Naive thymus-derived CD4-positive, alpha-beta T cell (primary cell): ENCODE measurements at regions not wholly inside any gene's neighbourhood (a gene's known extent, or its start where the extent isn't known, plus 50 kb on each side); places are given as distances from the start of the nearest gene placed in this dataset.
"Not testable (repeated sequence)": the region's sequence is repeated elsewhere in the genome, so short reads cannot be mapped to it uniquely, and the experiment has no call there.

Source experiments
- ATAC-seq: fragments of 150-1000 bp; cut with Tn5 transposase; 2 replicates; pipeline ENCODE4 v1.10.0; 2021; ENCODE audit warnings: mild to moderate bottlenecking, moderate library complexity
- CTCF ChIA-PET: fragments of 350-600 bp; sonication (Branson Sonifier 250); formaldehyde crosslinking; loops from one replicate; lab custom pipeline; 2021; ENCODE audit warnings: antibody characterized with exemption; lab: Charles Lee
- POLR2A ChIA-PET: fragments of 350-600 bp; sonication (Branson Sonifier 250); formaldehyde crosslinking; loops from one replicate; lab custom pipeline; 2021; ENCODE audit warnings: antibody characterized with exemption, inconsistent platforms; lab: Charles Lee
- DNase-seq, 9 donors: peaks; one replicate each; pipeline versions ENCODE4 v3.0.0 to v3.0.0-alpha.2; 2020 to 2022; ENCODE audit warnings: mixed read lengths in 1 of 9
- H3K27ac ChIP-seq: one replicate; pipeline ENCODE4 v1.7.0; 2013; ENCODE audit warnings: mild to moderate bottlenecking, low read depth, low read length, moderate library complexity
- H3K27me3 ChIP-seq, 2 donors: one replicate each; pipeline ENCODE4 v1.7.0; 2013; ENCODE audit warnings: low read length in 2 of 2, mild to moderate bottlenecking in 2 of 2, moderate library complexity in 2 of 2; ENCODE audit not compliant: control insufficient read depth in 2 of 2, insufficient read depth in 2 of 2
- H3K36me3 ChIP-seq, 3 experiments: 1 replicate in 2 of 3; 2 replicates in 1 of 3; pipeline ENCODE4 v1.7.0; 2013; ENCODE audit warnings: low read length in 3 of 3, mild to moderate bottlenecking in 3 of 3, moderate library complexity in 1 of 3; ENCODE audit not compliant: insufficient read depth in 3 of 3, control insufficient read depth in 2 of 3
- H3K4me1 ChIP-seq, 2 donors: one replicate each; pipeline ENCODE4 v1.7.0; 2013; ENCODE audit warnings: low read length in 2 of 2, mild to moderate bottlenecking in 2 of 2, moderate library complexity in 1 of 2; ENCODE audit not compliant: control insufficient read depth in 2 of 2, insufficient read depth in 2 of 2
- H3K4me3 ChIP-seq: 2 replicates; pipeline ENCODE4 v1.7.0; 2013; ENCODE audit warnings: mild to moderate bottlenecking, low read length
- H3K9me3 ChIP-seq, 3 experiments: 1 replicate in 2 of 3; 2 replicates in 1 of 3; pipeline ENCODE4 v1.7.0; 2013; ENCODE audit warnings: low read length in 3 of 3; ENCODE audit not compliant: control insufficient read depth in 2 of 3
- H3K27ac Mint-ChIP-seq, 9 donors: one replicate each; pipeline ENCODE4 v1.8.0; 2020 to 2022; ENCODE audit warnings: mixed read lengths in 9 of 9, mild to moderate bottlenecking in 8 of 9, moderate library complexity in 5 of 9, inconsistent platforms in 2 of 9
- H3K27me3 Mint-ChIP-seq, 5 donors: one replicate each; pipeline ENCODE4 v1.8.0; 2021 to 2022; ENCODE audit warnings: mixed read lengths in 5 of 5, mild to moderate bottlenecking in 1 of 5
- H3K36me3 Mint-ChIP-seq, 5 donors: one replicate each; pipeline ENCODE4 v1.8.0; 2020 to 2022; ENCODE audit warnings: mixed read lengths in 5 of 5, mild to moderate bottlenecking in 3 of 5, inconsistent platforms in 1 of 5
- H3K4me1 Mint-ChIP-seq, 7 donors: one replicate each; pipeline ENCODE4 v1.8.0; 2020 to 2022; ENCODE audit warnings: mixed read lengths in 7 of 7, mild to moderate bottlenecking in 3 of 7, inconsistent platforms in 1 of 7
- H3K4me3 Mint-ChIP-seq, 10 donors: one replicate each; pipeline ENCODE4 v1.8.0; 2020 to 2022; ENCODE audit warnings: mild to moderate bottlenecking in 10 of 10, mixed read lengths in 10 of 10, moderate library complexity in 6 of 10, inconsistent platforms in 2 of 10
- H3K9me3 Mint-ChIP-seq, 11 donors: one replicate each; pipeline ENCODE4 v1.8.0; 2020 to 2022; ENCODE audit warnings: mixed read lengths in 11 of 11, mild to moderate bottlenecking in 4 of 11, inconsistent platforms in 1 of 11, moderate library complexity in 1 of 11
- intact Hi-C, 2 donors: fragments of 100-400 bp; cut with micrococcal nuclease; formaldehyde crosslinking; loops; one replicate each; pipeline ENCODE4 v1.15.1; 2023

- intact Hi-C loops, result loop anchor here in 1 of 2 donors (5.0 to 10.0 kb wide), 2 partner anchors 158 to 276 kb away; partner anchors contain the start of genes FOXA1 and TTC6
- Histone ChIP-seq H3K4me3 (no peak overlapping the region), H3K27me3 (no peaks in the 10 kb centered on the region), H3K36me3 (no peaks in the 10 kb centered on the region), H3K4me1 (peaks cover 0 to 5% of the 10 kb centered on the region in 2 donors), H3K27ac (no peak overlapping the region), H3K9me3 (no peaks in the 10 kb centered on the region)
- Mint-ChIP-seq H3K27me3 (peaks cover 0 to 8% (median 0%) of the 10 kb centered on the region in 5 donors), H3K36me3 (no peaks in the 10 kb centered on the region), H3K4me1 (peaks cover 6 to 8% (median 7%) of the 10 kb centered on the region in 7 donors), H3K27ac (no peak overlapping the region), H3K4me3 (no peak overlapping the region), H3K9me3 (peaks cover 0 to 5% (median 0%) of the 10 kb centered on the region in 11 donors)
- DNase-seq (no peak), ATAC-seq (no peak)
- CTCF ChIA-PET, result no interaction called here
- POLR2A ChIA-PET, result no interaction called here
Observed at GRCh38 chr14:37870632-37871346, 275.4 kb downstream of the TTC6 start.

GRCh38 chr14:37874065-37874428 lies 278.6 kb downstream of the TTC6 start:
- H3K27me3 ChIP-seq, H3K36me3 Mint-ChIP-seq, H3K27ac ChIP-seq, H3K9me3 ChIP-seq, H3K9me3 Mint-ChIP-seq, H3K27ac Mint-ChIP-seq, H3K4me1 ChIP-seq, POLR2A ChIA-PET, H3K4me3 ChIP-seq, H3K4me1 Mint-ChIP-seq, ATAC-seq, H3K36me3 ChIP-seq, DNase-seq, H3K4me3 Mint-ChIP-seq: not testable (repeated sequence)
- intact Hi-C loops, result loop anchor here (1.0 to 10.0 kb wide), 4 partner anchors 162 to 644 kb away; partner anchors contain the start of genes FOXA1 (in 1 of the 2) and TTC6 (in 1 of the 2)
- CTCF ChIA-PET, result interaction anchor here (1.3 kb wide), 1 partner anchor 993 kb away, joined by 3 read pairs; no protein-coding TSS in a partner anchor
- peaks cover 0 to 16% (median 5%) of the 10 kb centered on the region in 5 donors for H3K27me3 Mint-ChIP-seq

- H3K9me3 ChIP-seq, result no peaks in the 10 kb centered on the region
- ATAC-seq (peak; percentile 94), DNase-seq (peak; percentile 43 to 81 (median 71))
- peaks cover 0 to 5% of the 10 kb centered on the region in 2 donors for H3K4me1 ChIP-seq
- Mint-ChIP-seq H3K4me1 (peaks cover 6 to 8% (median 7%) of the 10 kb centered on the region in 7 donors), H3K27me3 (peaks cover 0 to 16% (median 5%) of the 10 kb centered on the region in 5 donors), H3K4me3 (no peak overlapping the region), H3K9me3 (peaks cover 0 to 5% (median 0%) of the 10 kb centered on the region in 11 donors), H3K36me3 (no peaks in the 10 kb centered on the region), H3K27ac (peak overlapping the region in 4 of 9 donors; percentile 28 to 74 (median 42))
- ChIA-PET CTCF (interaction anchor here (1.3 kb wide), 1 partner anchor 993 kb away, joined by 3 read pairs; no protein-coding TSS in a partner anchor), POLR2A (no interaction called here)
- H3K4me3 ChIP-seq, result no peak overlapping the region
- no peak overlapping the region for H3K27ac ChIP-seq
- H3K27me3 ChIP-seq, result no peaks in the 10 kb centered on the region
- H3K36me3 ChIP-seq, result no peaks in the 10 kb centered on the region
- intact Hi-C loops, result loop anchor here (1.0 to 10.0 kb wide), 4 partner anchors 162 to 644 kb away; partner anchors contain the start of genes FOXA1 (in 1 of the 2) and TTC6 (in 1 of the 2)
Observed at GRCh38 chr14:37874429-37875109, 279.1 kb downstream of the TTC6 start.

GRCh38 chr14:37888234-37888633 lies 292.8 kb downstream of the TTC6 start:
- no peaks in the 10 kb centered on the region for H3K36me3 Mint-ChIP-seq
- H3K27me3 ChIP-seq, result peaks cover 0 to 3% of the 10 kb centered on the region in 2 donors
- H3K4me1 ChIP-seq, result no peaks in the 10 kb centered on the region
- peaks cover 0 to 5% (median 0%) of the 10 kb centered on the region in 11 donors for H3K9me3 Mint-ChIP-seq
- no peak overlapping the region for H3K4me3 ChIP-seq
- H3K27me3 Mint-ChIP-seq, result peaks cover 0 to 41% (median 24%) of the 10 kb centered on the region in 5 donors
- CTCF ChIA-PET, result no interaction called here
- H3K27ac ChIP-seq, result no peak overlapping the region
- H3K4me1 Mint-ChIP-seq, result no peaks in the 10 kb centered on the region
- H3K27ac Mint-ChIP-seq, result no peak overlapping the region
- DNase-seq, result no peak
- POLR2A ChIA-PET, result no interaction called here
- H3K9me3 ChIP-seq, result no peaks in the 10 kb centered on the region
- intact Hi-C loops, result no loop called here
- H3K4me3 Mint-ChIP-seq, result no peak overlapping the region
- ATAC-seq, result no peak
- H3K36me3 ChIP-seq, result no peaks in the 10 kb centered on the region

GRCh38 chr14:37889087-37889486 lies 293.7 kb downstream of the TTC6 start:
- Mint-ChIP-seq H3K9me3 (peaks cover 0 to 5% (median 0%) of the 10 kb centered on the region in 11 donors), H3K36me3 (no peaks in the 10 kb centered on the region), H3K27ac (no peak overlapping the region), H3K4me3 (no peak overlapping the region), H3K4me1 (no peaks in the 10 kb centered on the region), H3K27me3 (peaks cover 0 to 45% (median 24%) of the 10 kb centered on the region in 5 donors)
- no peaks in the 10 kb centered on the region for H3K4me1 ChIP-seq
- no peak overlapping the region for H3K27ac ChIP-seq
- intact Hi-C loops, result no loop called here
- ATAC-seq, result no peak
- POLR2A ChIA-PET, result no interaction called here
- CTCF ChIA-PET, result no interaction called here
- no peaks in the 10 kb centered on the region for H3K36me3 ChIP-seq
- no peak for DNase-seq
- no peaks in the 10 kb centered on the region for H3K9me3 ChIP-seq
- H3K27me3 ChIP-seq, result peaks cover 0 to 3% of the 10 kb centered on the region in 2 donors
- no peak overlapping the region for H3K4me3 ChIP-seq

GRCh38 chr14:37890095-37890494 lies 294.7 kb downstream of the TTC6 start:
- peaks cover 0 to 45% (median 24%) of the 10 kb centered on the region in 5 donors for H3K27me3 Mint-ChIP-seq
- H3K4me3 Mint-ChIP-seq, result no peak overlapping the region
- H3K4me1 Mint-ChIP-seq, result no peaks in the 10 kb centered on the region
- no peak for ATAC-seq
- Histone ChIP-seq H3K4me1 (no peaks in the 10 kb centered on the region), H3K4me3 (no peak overlapping the region), H3K36me3 (no peaks in the 10 kb centered on the region), H3K27me3 (peaks cover 0 to 3% of the 10 kb centered on the region in 2 donors), H3K27ac (no peak overlapping the region), H3K9me3 (no peaks in the 10 kb centered on the region)
- peaks cover 0 to 5% (median 0%) of the 10 kb centered on the region in 11 donors for H3K9me3 Mint-ChIP-seq
- no peak overlapping the region for H3K27ac Mint-ChIP-seq
- intact Hi-C loops, result no loop called here
- ChIA-PET POLR2A (no interaction called here), CTCF (no interaction called here)
- no peaks in the 10 kb centered on the region for H3K36me3 Mint-ChIP-seq
- no peak for DNase-seq
